Vagina (tissue), 2 donors: ENCODE measurements at regions not wholly inside any gene's neighbourhood (a gene's known extent, or its start where the extent isn't known, plus 50 kb on each side); places are given as distances from the start of the nearest gene placed in this dataset.

ENCODE experiments used
- POLR2A ChIP-seq, 2 donors: fragments of 450-650 bp; IDR thresholded peaks; one replicate each; pipeline ENCODE4 v1.6.1; 2017; ENCODE audit warnings: antibody characterized with exemption in 2 of 2, mild to moderate bottlenecking in 2 of 2, moderate library complexity in 2 of 2
- POLR2AphosphoS5 ChIP-seq, 2 donors: sonication (generic); formaldehyde crosslinking; IDR thresholded peaks; one replicate each; pipeline ENCODE4 v1.9.0; 2017; ENCODE audit warnings: antibody characterized with exemption in 2 of 2, mild to moderate bottlenecking in 2 of 2, low read depth in 1 of 2; ENCODE audit not compliant: insufficient read depth in 1 of 2
- TF ChIP-seq, protein P1 (sequence below), 3 experiments: fragments of 450-650 bp in 2 of 3; fragments of 200-600 bp in 1 of 3; sonication (generic) in 1 of 3; IDR thresholded peaks; one replicate each; pipeline ENCODE4 v1.5.1; 2017 to 2019; ENCODE audit warnings: antibody characterized with exemption in 3 of 3, mild to moderate bottlenecking in 2 of 3, moderate library complexity in 2 of 3

GRCh38 chr1:189774721-189775287, 702.9 kb downstream of the BRINP3 start:
- TF ChIP-seq, protein P1, sequence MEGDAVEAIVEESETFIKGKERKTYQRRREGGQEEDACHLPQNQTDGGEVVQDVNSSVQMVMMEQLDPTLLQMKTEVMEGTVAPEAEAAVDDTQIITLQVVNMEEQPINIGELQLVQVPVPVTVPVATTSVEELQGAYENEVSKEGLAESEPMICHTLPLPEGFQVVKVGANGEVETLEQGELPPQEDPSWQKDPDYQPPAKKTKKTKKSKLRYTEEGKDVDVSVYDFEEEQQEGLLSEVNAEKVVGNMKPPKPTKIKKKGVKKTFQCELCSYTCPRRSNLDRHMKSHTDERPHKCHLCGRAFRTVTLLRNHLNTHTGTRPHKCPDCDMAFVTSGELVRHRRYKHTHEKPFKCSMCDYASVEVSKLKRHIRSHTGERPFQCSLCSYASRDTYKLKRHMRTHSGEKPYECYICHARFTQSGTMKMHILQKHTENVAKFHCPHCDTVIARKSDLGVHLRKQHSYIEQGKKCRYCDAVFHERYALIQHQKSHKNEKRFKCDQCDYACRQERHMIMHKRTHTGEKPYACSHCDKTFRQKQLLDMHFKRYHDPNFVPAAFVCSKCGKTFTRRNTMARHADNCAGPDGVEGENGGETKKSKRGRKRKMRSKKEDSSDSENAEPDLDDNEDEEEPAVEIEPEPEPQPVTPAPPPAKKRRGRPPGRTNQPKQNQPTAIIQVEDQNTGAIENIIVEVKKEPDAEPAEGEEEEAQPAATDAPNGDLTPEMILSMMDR (IDR thresholded peaks at IDR 0.05) = no peak
- TF ChIP-seq POLR2AphosphoS5 (IDR thresholded peaks at IDR 0.05; ENCODE audit: insufficient read depth in 1 of 2, low read depth in 1 of 2) = no peak
- no peak for TF ChIP-seq POLR2A (IDR thresholded peaks at IDR 0.05)
